Lower lobe of right lung (tissue), 2 donors: ENCODE measurements at regions not wholly inside any gene's neighbourhood (a gene's known extent, or its start where the extent isn't known, plus 50 kb on each side); places are given as distances from the start of the nearest gene placed in this dataset.

Source experiments
- ATAC-seq, 2 donors: fragments of 200-7000 bp; cut with Tn5 transposase; one replicate each; pipeline ENCODE4 v1.9.1; 2020 to 2022; ENCODE audit warnings: mild to moderate bottlenecking in 2 of 2, moderate library complexity in 2 of 2
- DNase-seq: peaks from one replicate; pipeline ENCODE4 v3.0.0-alpha.2; 2020
- H3K27ac ChIP-seq: fragments of 200-600 bp; one replicate; pipeline ENCODE4 v1.8.0; 2022
- H3K27me3 ChIP-seq: fragments of 200-600 bp; one replicate; pipeline ENCODE4 v1.8.0; 2022; ENCODE audit warnings: low read depth
- H3K36me3 ChIP-seq: fragments of 200-600 bp; one replicate; pipeline ENCODE4 v1.8.0; 2022; ENCODE audit warnings: mild to moderate bottlenecking
- H3K4me1 ChIP-seq: fragments of 200-600 bp; one replicate; pipeline ENCODE4 v1.8.0; 2022
- H3K4me3 ChIP-seq: fragments of 200-600 bp; one replicate; pipeline ENCODE4 v1.8.0; 2022; ENCODE audit warnings: mild to moderate bottlenecking
- H3K9me3 ChIP-seq: fragments of 200-600 bp; one replicate; pipeline ENCODE4 v1.8.0; 2022
- CTCF ChIP-seq: fragments of 200-600 bp; IDR thresholded peaks from one replicate; pipeline ENCODE4 v1.8.0; 2022; ENCODE audit warnings: antibody characterized with exemption, mild to moderate bottlenecking
- intact Hi-C: fragments of 100-400 bp; cut with DNase I; formaldehyde crosslinking; loops from one replicate; pipeline ENCODE4 v1.11.0; 2022
- donor health status: DM: no; HTN: yes; CAD: no; lungs with severe emphysema.

DNA sequence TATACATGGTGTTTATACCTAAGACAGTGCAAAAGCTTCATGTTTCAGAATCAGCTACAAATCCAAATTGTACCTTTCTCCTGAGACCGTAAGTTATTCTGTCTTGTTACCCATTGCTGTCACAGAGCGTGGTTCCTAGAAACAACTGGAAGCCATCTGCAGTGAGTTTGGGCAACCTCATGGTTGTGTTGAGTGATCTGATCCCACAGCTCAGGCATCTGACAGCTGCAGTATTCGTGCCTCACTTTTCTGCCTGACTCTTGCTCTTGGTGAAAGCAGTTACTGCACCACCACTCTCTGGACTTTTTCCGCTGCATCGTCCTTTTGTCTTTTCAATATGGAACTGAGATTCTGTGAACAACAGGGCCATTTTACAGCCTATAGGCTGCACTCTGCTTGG lies 752.6 kb downstream of the MAFB start:
- no peak for ATAC-seq
- no peaks in the 10 kb centered on the region for H3K27me3 ChIP-seq
- TF ChIP-seq CTCF, result no peak
- no peak overlapping the region for H3K4me3 ChIP-seq
- no peak overlapping the region for H3K27ac ChIP-seq
- no peak for DNase-seq
- no peaks in the 10 kb centered on the region for H3K4me1 ChIP-seq
- no peaks in the 10 kb centered on the region for H3K9me3 ChIP-seq
- intact Hi-C loops, result no loop called here
- H3K36me3 ChIP-seq, result no peaks in the 10 kb centered on the region

DNA sequence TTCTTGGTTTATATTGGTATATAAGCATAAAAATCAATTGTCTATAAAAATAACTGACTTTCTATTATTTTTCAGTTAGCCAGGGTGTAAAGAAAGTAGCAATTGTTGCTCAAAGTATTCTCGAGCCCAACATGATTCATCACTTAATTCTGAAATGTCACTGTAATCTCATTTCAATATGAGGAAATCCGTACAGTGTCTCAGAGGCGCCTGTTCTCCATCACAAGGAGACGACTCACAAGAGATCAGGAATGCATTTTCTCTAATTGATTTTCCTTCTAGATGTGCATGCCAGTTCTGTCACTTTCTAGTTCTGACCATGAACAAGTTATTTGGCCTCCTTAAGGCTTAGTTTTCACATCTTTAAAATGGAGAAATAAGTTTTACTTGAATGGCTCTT lies 753.1 kb downstream of the MAFB start:
- Histone ChIP-seq H3K4me1 (no peaks in the 10 kb centered on the region), H3K4me3 (no peak overlapping the region), H3K9me3 (no peaks in the 10 kb centered on the region), H3K36me3 (no peaks in the 10 kb centered on the region), H3K27ac (no peak overlapping the region), H3K27me3 (no peaks in the 10 kb centered on the region)
- no peak for DNase-seq
- ATAC-seq, result no peak
- intact Hi-C loops, result no loop called here
- no peak for TF ChIP-seq CTCF

GRCh38 chr20:39916236-39916765 lies 772.7 kb downstream of the MAFB start:
- Histone ChIP-seq H3K9me3 (no peaks in the 10 kb centered on the region), H3K27ac (no peak overlapping the region), H3K4me1 (no peaks in the 10 kb centered on the region), H3K27me3 (no peaks in the 10 kb centered on the region), H3K4me3 (no peak overlapping the region), H3K36me3 (no peaks in the 10 kb centered on the region)
- TF ChIP-seq CTCF, result no peak
- DNase-seq (no peak), ATAC-seq (no peak)
- intact Hi-C loops, result no loop called here

GRCh38 chr20:39913274-39913673 lies 775.8 kb downstream of the MAFB start:
- no peak for ATAC-seq
- no peaks in the 10 kb centered on the region for H3K9me3 ChIP-seq
- no peaks in the 10 kb centered on the region for H3K36me3 ChIP-seq
- H3K4me1 ChIP-seq, result no peaks in the 10 kb centered on the region
- no peaks in the 10 kb centered on the region for H3K27me3 ChIP-seq
- no peak for TF ChIP-seq CTCF
- DNase-seq, result no peak
- H3K4me3 ChIP-seq, result no peak overlapping the region
- intact Hi-C loops, result no loop called here
- H3K27ac ChIP-seq, result no peak overlapping the region

- no peak for TF ChIP-seq CTCF
- DNase-seq (no peak), ATAC-seq (no peak)
- Histone ChIP-seq H3K4me1 (no peaks in the 10 kb centered on the region), H3K4me3 (no peak overlapping the region), H3K36me3 (no peaks in the 10 kb centered on the region), H3K27ac (no peak overlapping the region), H3K9me3 (no peaks in the 10 kb centered on the region), H3K27me3 (no peaks in the 10 kb centered on the region)
- intact Hi-C loops, result no loop called here
Measured at GRCh38 chr20:39911497-39911896, 777.5 kb downstream of the MAFB start.

DNA sequence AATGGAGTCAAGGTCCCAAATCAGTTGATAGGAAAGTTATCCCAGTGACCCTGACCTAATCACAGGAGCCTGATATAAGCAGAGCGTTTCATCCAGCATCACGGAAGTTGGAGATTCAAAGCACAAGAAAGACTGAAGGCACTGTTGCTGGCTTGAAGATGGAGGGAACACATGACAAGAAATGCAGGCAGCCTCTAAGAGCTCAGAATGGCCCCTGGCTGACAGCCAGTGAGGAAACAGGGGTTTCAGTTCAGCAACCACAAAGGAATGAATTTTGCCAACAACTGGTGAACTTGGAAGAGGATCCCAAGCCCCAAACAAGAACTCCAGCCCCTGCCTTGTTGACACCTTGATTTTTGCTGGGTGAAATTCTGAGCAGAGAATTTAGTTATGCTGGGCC lies 778.5 kb downstream of the MAFB start:
- Histone ChIP-seq H3K27ac (no peak overlapping the region), H3K9me3 (no peaks in the 10 kb centered on the region), H3K4me1 (no peaks in the 10 kb centered on the region), H3K27me3 (no peaks in the 10 kb centered on the region), H3K36me3 (no peaks in the 10 kb centered on the region), H3K4me3 (no peak overlapping the region)
- TF ChIP-seq CTCF, result no peak
- ATAC-seq, result no peak
- intact Hi-C loops, result no loop called here
- peak; percentile 43 for DNase-seq
